ENCODE measurements at regions not wholly inside any gene's neighbourhood (a gene's known extent, or its start where the extent isn't known, plus 50 kb on each side); places are given as distances from the start of the nearest gene placed in this dataset.
"Not testable (repeated sequence)": the region's sequence is repeated elsewhere in the genome, so short reads cannot be mapped to it uniquely, and the experiment has no call there.

DNA sequence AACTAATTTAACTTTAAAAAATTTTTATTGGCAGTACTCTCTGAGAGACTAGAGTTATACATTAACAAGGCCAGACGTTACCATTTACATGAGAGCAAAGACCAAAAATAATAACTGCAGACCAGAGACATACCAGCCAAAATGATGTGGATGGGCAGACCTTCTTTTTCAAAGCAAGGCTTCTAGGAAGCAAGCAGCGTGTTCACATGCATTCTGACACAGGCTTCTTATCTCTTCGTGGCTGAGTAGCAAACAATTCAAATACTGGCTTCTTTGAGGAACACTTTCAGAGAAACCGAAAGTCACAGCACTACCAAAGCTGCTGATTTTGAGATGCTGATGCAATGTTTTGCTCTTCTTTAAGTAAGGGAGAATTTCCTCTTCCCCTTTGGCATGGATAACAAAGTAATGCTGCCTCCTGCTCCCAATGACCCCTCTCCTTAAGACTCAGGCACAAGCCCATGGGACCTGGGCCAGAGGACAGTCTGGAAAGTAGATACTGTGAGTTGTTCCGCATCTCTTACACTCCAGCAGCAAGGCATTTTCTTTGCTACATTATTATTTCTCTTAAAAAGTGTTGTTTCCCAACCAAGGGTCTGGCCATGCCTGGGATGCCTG lies 181.9 kb downstream of the MREG start:
- no peak for DNase-seq

DNA sequence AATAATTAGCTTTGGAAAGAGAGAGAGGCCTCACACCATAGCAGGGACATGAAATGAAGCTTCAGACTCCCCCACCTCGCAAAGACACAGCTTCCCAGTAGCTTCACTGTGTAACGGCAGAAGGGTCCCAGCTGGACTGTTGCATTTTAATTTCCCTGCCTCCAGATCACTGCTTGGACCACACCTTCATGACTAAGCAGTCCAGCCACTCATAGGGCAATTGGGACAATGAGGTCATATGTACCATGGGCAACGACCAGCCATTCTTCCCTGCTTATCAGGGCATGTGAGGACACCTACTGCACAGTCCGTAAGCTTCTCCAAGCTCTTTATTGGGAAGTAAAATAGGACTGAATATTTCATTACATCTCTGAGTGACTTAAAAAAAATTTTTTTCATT lies 183.0 kb downstream of the MREG start:
- no peak for DNase-seq

DNA sequence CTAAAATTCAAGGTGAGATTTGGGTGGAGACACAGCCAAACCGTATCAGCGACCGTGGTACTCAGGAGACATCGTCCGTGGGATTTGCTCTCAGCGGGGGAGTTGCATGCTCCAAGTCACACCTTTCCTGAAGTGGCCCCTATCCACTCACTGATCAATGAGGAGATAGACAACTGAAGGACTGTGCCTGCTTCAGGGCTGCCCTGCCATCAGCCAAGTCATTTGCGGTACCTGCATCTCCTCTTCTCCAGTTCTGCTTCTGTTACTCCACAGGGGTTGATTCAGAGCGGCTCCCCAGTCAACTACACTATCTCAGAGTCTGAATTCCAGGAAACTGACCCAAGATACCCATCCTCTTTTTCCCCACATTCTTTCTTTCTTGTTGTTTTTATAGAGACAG lies 184.1 kb downstream of the MREG start:
- DNase-seq: no peak

- no peak for DNase-seq
These were observed 184.7 kb downstream of the MREG start for GRCh38 chr2:215828528-215829184.

GRCh38 chr2:215826838-215827441 lies 186.4 kb downstream of the MREG start:
- DNase-seq: no peak

DNA sequence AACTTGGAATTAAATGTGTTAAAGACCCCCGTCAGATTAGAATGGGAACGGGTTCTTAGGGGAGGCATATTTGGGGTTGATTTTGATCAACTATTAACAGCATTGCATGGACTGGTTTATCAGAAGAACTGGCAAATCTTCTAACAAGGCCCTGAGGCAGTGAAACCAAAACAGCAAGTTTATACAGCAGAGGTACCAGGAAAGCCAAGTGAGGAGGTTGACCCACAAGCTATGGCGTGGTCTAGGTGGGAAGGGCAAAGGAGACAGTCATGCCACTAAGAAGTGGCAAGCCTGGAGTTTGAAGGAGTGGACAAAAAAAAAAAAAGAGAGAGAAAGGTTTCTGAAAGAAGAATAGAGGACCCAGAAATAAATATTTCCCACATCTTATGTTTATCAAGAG lies 187.0 kb downstream of the MREG start:
- no peak for DNase-seq

DNA sequence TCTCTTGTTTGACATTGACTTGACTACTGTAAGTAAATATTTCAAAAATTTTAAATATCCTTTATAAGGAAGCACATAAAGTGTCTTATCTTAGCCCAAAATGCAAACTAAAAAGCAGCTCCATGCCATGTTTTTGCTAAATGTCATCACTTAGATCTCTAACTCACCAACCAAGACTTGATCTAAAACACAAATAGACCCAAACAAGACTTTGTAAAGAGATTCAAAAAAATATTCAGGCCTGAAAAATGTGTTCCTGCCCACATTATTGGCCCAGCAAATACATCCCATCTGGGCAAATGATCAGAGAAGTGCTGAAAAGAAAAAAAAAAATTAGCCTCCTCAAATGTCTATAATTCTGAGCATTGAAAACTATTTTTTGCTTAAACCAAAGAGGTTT lies 187.6 kb downstream of the MREG start:
- DNase-seq: no peak

- DNase-seq: not testable (repeated sequence)
These were observed 192.1 kb downstream of the MREG start for GRCh38 chr2:215821298-215821697.

- DNase-seq: not testable (repeated sequence)
These were observed 193.6 kb downstream of the MREG start for GRCh38 chr2:215819713-215820112.

DNA sequence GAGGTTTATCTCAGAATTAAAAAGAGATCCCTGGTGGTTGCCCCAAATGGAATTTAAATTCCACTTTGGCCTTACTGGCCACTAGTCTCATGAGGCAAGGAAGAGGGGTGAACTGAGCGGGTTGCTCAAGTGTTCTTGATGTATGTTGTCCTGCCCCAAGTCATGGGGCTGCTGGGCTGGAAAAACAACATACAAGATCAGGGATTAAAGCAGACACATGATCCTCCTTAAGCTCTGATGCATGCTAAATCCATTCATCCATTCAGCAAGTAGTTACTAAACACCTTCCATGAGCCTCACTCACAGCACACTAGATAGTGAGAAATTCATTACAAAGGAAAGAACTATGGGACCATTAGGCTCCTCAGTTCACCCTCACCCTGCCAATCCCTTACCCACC lies 196.3 kb downstream of the MREG start:
- no peak for DNase-seq

GRCh38 chr2:215816424-215816823 lies 196.9 kb downstream of the MREG start:
- DNase-seq: no peak

GRCh38 chr2:215815960-215816359 lies 197.4 kb downstream of the MREG start:
- DNase-seq: no peak

DNA sequence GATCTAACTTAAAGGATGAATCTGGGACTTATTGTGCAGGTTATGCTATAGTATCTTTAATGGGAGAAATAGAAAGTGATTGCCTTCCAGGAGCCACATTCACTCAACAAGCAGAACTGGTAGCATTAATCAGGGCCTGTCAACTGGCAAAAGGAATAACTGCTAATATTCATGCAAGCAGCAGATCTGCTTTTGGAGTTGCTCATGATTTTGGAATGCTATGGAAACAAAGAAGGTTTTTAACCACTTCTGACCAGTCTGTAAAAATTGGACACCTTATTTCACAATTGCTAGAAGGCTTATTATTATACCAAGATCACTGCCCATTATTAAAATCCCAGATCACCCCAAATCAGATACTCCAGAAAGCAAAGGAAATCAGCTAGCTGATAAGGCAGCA lies 200.4 kb downstream of the MREG start:
- DNase-seq: no peak

DNA sequence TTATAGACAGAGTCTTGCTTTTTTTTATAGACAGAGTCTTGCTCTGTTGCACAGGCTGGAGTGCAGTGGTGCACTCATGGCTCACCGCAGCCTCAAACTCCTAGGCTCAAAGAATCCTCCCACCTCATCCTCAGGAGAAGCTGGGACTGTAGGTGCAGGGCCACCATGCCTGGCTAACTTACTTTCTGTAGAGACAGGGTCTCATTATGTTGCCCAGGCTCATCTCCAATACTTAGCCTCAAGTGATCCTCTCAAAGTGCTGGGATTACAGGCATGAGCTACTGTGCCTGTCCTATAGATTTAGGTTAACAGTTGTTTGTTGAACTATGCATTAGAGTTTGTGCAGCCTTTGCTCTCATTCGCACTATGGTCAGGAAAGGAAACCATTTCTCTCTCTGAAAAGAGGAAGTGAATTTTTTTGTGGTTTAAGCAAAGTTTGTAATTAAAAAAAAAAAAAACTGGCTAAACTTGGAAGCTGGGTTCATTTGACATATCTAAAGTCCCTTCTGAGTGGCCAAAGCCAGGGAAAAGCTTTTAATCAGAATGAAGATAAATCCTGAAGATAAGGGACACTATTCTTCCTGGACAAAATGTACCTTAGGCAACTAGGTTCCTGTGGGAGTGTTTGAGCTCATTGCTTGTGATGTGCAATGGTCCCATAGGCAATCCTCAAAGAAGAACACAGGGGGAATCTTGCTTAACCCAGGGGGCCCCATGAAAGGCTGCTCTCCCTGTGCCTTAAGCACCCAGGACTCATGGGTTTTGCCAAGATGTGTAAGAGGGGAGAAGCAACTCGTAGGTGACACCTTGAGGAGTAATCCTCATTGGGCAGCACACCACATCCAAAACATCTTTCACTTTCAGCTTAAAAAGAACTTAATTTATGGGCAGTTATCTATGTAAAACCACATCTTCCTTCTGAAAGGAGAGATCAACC lies 201.7 kb downstream of the MREG start:
- no peak for DNase-seq

- no peak for DNase-seq
These were observed 202.3 kb downstream of the MREG start for GRCh38 chr2:215811003-215811402.

GRCh38 chr2:215808996-215809395 lies 204.4 kb downstream of the MREG start:
- no peak for DNase-seq

DNA sequence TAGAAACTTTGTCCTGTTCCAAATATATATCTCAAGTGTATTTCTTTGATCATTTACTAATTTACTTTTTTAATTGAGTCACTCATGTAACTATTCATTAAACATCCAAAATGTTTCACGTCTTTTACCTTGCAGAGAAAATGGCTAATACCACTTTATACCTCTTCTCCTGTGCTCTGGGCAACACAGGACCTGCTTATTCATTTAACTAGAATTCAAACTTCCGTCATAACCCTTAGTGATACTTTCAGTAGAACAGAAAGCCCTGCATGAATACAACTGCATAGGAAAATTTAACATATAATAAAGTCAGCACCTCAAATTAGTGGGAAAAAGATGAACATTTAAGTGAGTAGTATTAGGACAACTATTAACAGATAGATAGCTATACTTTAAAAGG lies 205.2 kb downstream of the MREG start:
- DNase-seq: no peak

DNA sequence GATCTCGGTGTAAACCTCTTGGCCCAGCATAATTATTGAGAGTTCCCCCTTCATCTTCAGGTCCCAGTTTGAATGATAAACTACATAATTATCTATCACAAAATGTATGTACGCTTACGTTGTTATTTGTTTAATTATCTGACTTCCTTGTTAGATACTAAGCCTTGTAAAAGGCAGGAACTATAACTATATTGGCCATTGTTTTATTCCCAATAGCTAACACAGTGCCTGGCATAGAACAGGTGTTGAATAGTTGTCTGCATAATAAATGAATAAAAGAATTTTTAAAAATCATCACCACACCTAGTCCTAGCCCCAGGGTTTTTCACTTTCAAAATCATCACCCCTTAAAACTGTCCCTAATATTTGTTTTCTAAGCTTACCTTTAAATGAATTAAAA lies 207.9 kb downstream of the MREG start:
- DNase-seq: no peak

DNA sequence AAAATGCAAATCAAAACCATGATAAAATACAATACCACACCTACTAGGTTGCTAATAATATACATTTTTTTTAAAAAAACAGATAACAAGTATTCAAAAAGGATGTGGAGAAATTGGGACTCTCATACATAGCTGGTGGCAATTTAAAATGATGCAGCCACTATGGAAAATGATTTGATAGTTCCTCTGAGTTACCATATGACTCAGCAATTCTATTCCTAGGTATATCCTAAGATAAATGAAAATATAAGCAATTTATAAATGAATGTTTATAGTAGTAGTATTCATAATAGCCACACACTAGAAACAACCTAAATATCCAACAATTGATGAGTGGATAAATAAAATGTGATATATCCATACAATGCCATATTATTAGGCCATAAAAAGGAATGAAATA lies 210.2 kb downstream of the MREG start:
- DNase-seq: no peak

DNA sequence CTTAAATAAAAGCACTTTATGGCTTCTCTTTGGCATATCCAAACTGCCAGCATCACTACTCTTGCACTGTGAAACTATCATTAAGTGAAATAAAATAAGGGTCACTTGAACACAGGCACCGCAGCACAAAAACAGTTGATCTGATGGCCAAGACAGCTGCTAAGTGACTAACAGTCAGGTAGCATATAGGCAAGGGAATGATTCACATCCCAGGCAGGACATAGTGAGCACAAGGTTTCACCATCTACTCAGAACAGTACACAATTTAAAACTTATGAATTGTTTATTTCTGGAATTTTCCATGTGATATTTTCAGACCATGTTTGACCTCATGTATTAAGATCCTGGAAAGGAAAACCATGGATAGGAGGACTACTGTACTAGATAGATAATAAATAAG lies 214.2 kb downstream of the MREG start:
- DNase-seq: no peak

DNA sequence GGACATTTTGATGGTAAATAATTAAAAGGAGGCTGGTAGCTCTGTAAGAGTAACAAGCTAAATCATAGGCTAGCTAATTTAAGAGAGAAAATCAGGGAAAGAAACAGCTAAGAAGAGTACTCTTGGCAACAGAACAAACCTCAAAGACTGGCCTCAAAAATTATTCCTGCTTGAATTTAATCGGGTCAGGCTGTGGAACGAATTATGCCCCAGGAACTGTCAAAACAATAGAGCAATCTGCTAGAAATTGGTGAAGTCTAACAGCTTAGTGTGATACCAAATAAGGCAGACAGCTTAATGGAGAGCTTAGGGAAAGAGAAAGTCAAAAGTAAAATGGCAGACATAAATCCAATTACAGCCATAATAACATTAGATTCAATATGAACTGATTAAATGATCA lies 215.7 kb downstream of the MREG start:
- no peak for DNase-seq

- no peak for DNase-seq
These were observed 217.1 kb downstream of the MREG start for GRCh38 chr2:215796140-215796855.

Data from occipital lobe (tissue), 1 donor.